NCI-H2227 (cell line): ENCODE measurements at regions not wholly inside any gene's neighbourhood (a gene's known extent, or its start where the extent isn't known, plus 50 kb on each side); places are given as distances from the start of the nearest gene placed in this dataset.
"Not testable (repeated sequence)": the region's sequence is repeated elsewhere in the genome, so short reads cannot be mapped to it uniquely, and the experiment has no call there.

Source experiments
- DNase-seq: peaks from one replicate; lab custom pipeline; 2025; ENCODE audit not compliant: unreplicated experiment; lab: John Stamatoyannopoulos, UW

- no peak for DNase-seq
Measured at GRCh38 chr1:232179896-232180778, 449.8 kb downstream of the SIPA1L2 start.

DNA sequence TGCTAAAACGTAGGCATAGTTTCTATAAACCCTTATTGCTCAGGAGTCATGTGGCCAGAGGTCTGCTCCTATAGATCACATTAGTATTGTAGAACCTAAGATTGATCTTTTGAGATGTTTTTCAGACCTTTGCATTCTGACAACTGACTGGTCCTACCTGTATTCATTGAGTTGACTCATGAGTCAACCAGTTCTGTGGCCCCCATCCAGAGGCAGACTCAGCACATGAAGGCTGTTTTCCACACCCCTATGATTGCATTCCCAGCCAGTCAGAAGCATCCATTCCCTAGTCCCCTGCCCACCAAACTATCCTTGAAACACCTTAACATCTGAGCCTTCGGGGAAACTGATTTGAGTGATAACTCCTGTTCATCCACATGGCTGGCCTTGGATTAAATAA is 451.7 kb downstream of the SIPA1L2 start:
- no peak for DNase-seq

DNA sequence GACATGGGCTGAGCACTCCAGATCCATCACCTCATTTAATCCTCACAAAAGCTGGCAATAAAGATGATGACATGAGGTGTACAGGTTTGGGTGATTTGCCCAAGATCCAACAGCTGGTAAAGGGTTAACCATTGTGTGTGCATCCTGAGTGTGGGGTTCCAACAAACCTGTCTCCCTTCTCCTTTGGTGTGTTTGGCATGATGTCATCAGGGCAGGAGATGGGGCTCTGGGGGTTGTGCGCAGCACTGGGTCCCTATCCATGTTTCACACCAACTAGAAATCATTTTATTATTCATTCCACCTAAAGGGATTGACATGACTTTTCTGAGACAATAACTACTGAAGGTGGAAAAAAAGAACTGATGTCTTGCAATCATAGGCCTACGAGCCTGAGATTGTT is 452.5 kb downstream of the SIPA1L2 start:
- no peak for DNase-seq

GRCh38 chr1:232176222-232176621 is 453.7 kb downstream of the SIPA1L2 start:
- DNase-seq = no peak

- peak; percentile 3 for DNase-seq
Measured at GRCh38 chr1:232174306-232174705, 455.6 kb downstream of the SIPA1L2 start.

GRCh38 chr1:232172563-232172962 is 457.4 kb downstream of the SIPA1L2 start:
- no peak for DNase-seq

DNA sequence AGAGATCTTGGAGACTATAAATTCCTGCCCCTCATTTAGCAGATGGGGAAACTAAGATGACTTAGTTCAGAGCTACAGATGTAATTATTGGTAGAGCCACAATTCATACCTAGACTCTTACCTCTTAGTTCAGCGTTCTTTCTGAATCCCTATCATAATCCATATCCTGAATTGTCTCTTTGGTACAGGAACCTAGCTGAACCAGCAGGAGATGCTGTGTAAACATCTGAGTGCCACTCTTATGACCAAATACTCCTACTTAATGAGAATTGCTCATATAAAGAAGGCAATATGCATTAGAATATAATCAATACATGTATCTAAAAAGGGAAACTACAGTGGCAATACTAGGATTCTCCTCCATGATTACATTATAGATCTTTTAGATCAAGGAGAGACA is 459.0 kb downstream of the SIPA1L2 start:
- DNase-seq = no peak

DNA sequence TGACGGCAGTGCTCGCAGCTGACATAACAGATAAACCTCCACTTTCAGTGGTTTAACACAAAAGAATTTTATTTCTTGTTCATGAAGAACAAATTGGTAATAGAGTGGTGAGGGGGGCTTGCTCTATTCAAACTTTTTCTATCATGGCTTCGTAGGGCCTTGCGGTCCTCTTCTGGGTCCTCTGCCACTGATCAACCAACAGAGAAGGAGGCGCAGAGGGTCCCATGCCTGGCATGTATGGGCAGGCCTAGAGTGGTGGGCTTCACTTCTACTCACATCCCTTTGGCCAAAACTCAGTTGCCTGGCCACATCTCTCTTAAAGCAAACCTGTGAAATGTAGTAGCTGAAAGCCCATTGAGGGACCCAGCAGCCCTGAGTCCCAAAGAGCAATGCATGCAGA is 460.5 kb downstream of the SIPA1L2 start:
- DNase-seq = no peak

DNA sequence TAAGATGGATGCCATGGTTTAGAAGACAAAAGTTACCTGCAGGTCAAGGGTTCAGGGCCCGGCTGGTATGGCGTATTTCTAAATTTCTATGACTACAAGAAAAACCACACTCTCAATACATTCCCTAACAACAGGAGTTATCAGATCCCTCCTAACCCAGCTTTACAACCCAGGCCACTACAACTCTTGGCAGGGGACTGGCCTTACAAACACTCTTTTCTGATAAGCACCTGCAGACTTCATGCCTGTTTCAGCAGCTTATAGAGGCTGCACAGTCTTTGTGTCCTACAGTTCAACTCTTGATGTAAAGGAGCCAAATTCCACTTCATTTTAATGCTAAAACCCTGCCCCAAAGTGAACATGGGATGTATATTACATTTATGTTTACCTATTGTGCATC is 461.4 kb downstream of the SIPA1L2 start:
- DNase-seq = no peak

DNA sequence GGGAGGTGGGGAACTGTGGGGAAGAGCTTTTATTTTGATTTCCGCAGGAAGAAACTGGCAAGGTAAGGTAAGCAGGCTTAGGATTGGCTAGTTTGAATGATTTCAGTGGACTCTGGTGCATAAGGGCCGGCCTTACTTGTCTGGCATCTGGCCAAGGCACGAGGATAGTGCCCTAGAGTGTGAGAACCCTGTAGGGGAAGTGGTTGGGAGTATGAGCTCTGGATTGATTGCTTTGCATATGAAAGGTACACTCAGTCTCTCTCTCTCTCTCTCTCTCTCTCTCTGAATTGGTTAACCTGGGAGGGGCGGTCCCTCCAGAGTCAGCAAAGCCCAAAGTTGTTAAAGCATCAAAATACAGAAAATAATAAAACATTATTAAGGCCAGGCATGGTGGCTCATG is 463.0 kb downstream of the SIPA1L2 start:
- no peak for DNase-seq

DNA sequence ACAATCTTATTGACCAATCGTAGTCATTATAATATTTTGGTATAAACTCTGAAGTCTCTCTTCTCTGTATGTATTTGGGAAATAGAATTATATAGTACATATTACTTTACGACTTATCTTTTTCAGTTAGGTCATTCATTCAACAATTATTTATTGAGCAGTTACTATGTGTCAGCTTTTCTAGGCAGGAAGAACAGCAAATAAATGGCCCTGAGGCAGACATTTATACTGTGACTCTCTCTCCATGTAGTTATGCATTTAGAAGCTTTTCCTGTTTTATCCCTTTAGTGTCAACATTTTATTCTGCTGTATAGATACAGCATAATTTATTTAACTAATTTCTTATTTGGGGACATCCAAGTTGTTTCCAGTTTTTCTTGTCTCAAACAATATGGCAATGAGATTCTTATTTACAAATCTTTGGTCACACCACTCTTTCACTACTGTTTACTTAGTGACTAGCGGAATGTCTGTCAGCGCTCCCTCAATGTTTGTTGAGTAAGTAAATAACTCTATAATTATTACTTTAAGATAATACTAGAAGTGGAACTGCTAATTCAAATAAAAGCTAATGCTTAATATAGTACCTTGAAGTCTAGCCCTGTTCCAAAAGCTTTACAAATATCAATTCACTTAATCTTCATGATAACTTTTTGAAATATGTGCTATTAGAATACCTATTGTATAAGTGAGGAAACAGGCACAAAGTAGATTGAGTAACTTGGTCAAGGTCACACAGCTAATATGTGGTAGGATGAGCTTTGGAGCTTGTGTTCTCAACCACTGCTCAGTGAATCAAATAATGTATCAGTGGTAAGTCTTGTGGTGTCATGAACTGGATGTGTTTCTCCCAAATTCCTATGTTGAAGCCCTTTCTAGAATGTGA is 465.6 kb downstream of the SIPA1L2 start:
- DNase-seq = no peak

- DNase-seq = no peak
Measured at GRCh38 chr1:232163533-232163932, 466.4 kb downstream of the SIPA1L2 start.

- no peak for DNase-seq
Measured at GRCh38 chr1:232162001-232162400, 467.9 kb downstream of the SIPA1L2 start.

DNA sequence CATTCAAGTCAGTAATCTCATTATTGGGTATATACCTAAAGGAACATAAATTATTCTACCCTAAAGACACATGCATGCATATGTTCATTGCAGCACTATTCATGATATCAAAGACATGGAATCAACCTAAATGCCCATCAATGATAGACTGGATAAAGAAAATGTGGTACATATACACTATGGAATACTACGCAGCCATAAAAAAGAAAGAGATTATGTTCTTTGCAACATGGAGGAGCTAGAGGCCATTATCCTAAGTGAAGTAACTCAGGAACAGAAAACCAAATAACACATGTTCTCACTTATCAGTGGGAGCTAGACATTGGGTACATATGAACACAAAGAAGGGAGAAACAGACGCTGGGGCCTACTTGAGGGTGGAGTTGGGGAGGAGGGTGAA is 471.4 kb downstream of the SIPA1L2 start:
- not testable (repeated sequence) for DNase-seq

- not testable (repeated sequence) for DNase-seq
Measured at GRCh38 chr1:232156070-232156469, 473.9 kb downstream of the SIPA1L2 start.

- DNase-seq = no peak
Measured at GRCh38 chr1:232153652-232154051, 476.3 kb downstream of the SIPA1L2 start.

DNA sequence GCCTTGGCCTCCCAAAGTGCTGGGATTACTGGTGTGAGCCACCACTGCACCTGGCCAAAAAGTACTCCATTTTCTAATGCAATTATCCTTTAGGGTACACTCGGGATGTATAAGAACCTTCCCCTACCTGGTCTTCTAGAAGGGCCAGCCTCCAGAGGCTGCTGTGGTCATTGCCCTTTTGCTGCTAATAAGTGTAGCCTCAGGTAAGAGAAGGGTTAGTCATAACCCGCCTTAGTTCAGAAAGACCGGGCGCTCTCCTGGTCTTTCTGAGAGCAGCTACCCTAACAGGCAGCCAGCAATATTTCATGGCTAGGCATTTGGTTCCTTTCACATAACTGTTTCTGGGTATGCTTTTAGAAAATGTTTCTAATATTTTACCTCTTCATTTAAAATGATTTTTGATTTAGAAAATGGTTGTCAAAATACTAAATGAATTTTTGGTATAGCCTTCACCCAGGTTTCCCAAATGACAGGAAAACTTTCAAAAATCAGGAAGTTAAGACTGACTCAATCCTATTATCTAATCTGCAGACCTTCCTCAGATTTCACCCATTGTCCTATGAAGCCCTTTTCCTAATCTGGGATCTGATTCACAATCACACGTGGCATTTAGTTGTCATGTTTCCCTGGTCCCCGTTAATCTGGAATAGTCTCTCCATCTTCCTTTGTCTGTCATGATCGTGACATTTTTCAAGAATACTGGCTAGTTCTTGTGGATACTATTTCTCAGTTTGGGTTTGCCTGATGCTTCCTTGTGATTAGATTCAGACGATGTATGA is 479.0 kb downstream of the SIPA1L2 start:
- no peak for DNase-seq

DNA sequence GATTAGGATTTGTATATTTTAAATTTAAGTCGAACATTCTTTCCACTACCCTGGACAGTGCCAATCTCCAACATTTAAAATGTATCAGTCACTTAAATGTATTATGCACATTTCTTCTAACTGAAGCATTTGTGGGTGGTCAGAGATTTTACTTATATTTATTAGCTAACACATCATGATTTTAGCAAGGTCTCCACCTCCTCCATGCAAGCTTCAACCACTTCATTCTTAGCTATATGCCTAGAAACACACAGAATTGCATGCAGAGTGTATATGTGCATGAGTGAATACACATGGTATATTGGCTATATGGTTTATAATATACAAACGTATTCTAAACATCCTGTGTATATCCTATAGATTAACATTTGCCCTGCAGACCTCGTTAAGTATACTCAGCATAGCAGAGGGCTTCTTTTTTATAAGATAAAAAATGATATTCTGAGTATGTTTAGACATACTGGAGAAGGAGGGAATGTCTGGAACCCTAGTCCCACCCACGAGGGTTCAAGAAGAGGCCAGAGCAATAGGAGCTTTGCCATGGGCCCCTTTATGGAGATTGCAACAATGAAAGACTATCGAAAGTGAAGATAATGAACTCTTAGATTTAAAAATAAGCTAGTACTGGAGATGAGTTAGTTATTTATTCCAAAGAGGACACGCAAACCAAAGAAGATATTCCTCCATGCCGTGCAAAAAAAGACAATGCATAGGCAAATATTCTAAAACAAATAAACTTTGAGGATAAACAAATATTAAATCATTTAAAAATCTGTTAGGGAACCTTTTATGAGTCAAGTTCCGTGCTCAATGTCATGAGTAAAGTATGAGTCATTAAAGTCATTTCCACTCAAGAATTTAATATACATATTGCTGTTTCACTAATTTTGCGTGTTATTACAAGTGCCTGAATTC is 480.4 kb downstream of the SIPA1L2 start:
- DNase-seq = no peak

DNA sequence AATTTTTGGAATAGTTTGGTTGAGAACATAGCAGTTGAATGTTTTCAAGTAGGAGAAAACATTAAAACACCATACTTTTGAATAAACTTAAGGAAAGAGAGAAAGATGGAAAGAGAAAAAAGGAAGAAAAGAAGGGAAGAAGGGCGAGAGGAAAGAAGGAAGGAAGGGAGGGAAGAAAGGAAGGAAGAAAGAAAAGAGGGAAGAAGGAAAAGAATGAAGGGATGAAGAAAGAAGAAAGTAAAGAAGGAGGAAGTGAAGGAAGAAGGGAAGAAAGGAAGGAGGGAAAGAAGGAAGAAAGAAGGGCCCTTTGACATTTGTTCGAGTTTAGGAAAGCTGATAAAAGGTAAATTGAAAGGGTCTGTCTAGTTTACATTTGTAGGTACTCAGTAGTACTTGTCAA is 482.7 kb downstream of the SIPA1L2 start:
- DNase-seq = no peak

- DNase-seq = no peak
Measured at GRCh38 chr1:232146514-232146913, 483.4 kb downstream of the SIPA1L2 start.
